H1 (cell line): ENCODE measurements at regions not wholly inside any gene's neighbourhood (a gene's known extent, or its start where the extent isn't known, plus 50 kb on each side); places are given as distances from the start of the nearest gene placed in this dataset.

ENCODE experiments used
- CTCF ChIA-PET: fragments of 300-600 bp; sonication (Branson Sonifier 250); formaldehyde crosslinking; loops from one replicate; lab custom pipeline; 2021; ENCODE audit not compliant: partially characterized antibody; lab: Charles Lee
- POLR2A ChIA-PET: fragments of 300-600 bp; sonication (Branson Sonifier 250); formaldehyde crosslinking; loops from one replicate; lab custom pipeline; 2021; ENCODE audit warnings: inconsistent platforms; ENCODE audit not compliant: partially characterized antibody; lab: Charles Lee
- DNase-seq, 2 experiments: peaks; one replicate each; pipeline versions ENCODE4 v3.0.0 to v3.0.0-alpha.2; 2010 to 2022; ENCODE audit warnings: low spot score in 2 of 2, low read depth in 1 of 2, mixed read lengths in 1 of 2
- FAIRE-seq: peaks from 2 replicates; lab custom pipeline; 2011; peaks lifted over from hg19 to GRCh38; lab: Jason Lieb, UNC
- H2AFZ ChIP-seq: 2 replicates; pipeline ENCODE4 v1.8.1; 2012; ENCODE audit warnings: low read length, inconsistent platforms
- H2AK5ac ChIP-seq: 2 replicates; pipeline ENCODE4 v1.6.1; 2013; ENCODE audit warnings: low read depth, low read length
- H2BK120ac ChIP-seq: replicated peaks from 2 replicates; pipeline ENCODE3; 2013; ENCODE audit warnings: low read depth, low read length, inconsistent platforms
- H2BK12ac ChIP-seq: 2 replicates; pipeline ENCODE4 v1.6.1; 2013; ENCODE audit warnings: low read depth, low read length
- H2BK15ac ChIP-seq: 2 replicates; pipeline ENCODE4 v1.6.1; 2013; ENCODE audit warnings: low read length
- H2BK20ac ChIP-seq: 2 replicates; pipeline ENCODE4 v1.6.1; 2013; ENCODE audit warnings: low read length
- H2BK5ac ChIP-seq: 2 replicates; pipeline ENCODE4 v1.6.1; 2013; ENCODE audit warnings: low read depth, low read length
- H3K14ac ChIP-seq: 2 replicates; pipeline ENCODE4 v1.6.1; 2013; ENCODE audit warnings: inconsistent platforms; ENCODE audit not compliant: insufficient read length
- H3K18ac ChIP-seq: 2 replicates; pipeline ENCODE4 v1.6.1; 2013; ENCODE audit warnings: low read length; ENCODE audit errors: extremely low read depth
- H3K23ac ChIP-seq: 2 replicates; pipeline ENCODE4 v1.6.1; 2013; ENCODE audit warnings: inconsistent platforms; ENCODE audit not compliant: insufficient read length
- H3K23me2 ChIP-seq: 2 replicates; pipeline ENCODE4 v1.6.1; 2013; ENCODE audit warnings: low read depth, low read length
- H3K27ac ChIP-seq: 2 replicates; pipeline ENCODE4 v1.6.1; 2011; ENCODE audit warnings: low read depth, low read length, inconsistent platforms
- H3K27me3 ChIP-seq, 4 experiments: replicated peaks in 1 of 4; 1 replicate in 1 of 4; 2 replicates in 3 of 4; pipeline versions ENCODE4 v1.6.1 to v1.8.1; 2011 to 2013; ENCODE audit warnings: low read length in 3 of 4, mild to moderate bottlenecking in 3 of 4, inconsistent platforms in 2 of 4, mixed read lengths in 2 of 4, moderate library complexity in 1 of 4; ENCODE audit not compliant: control insufficient read depth in 3 of 4, insufficient read depth in 3 of 4; ENCODE audit errors: extremely low read depth in 1 of 4
- H3K36me3 ChIP-seq, 4 experiments: 2 replicates each; pipeline versions ENCODE4 v1.6.1 to v1.8.1; 2011 to 2013; ENCODE audit warnings: mild to moderate bottlenecking in 4 of 4, low read length in 3 of 4, moderate library complexity in 2 of 4, control low read depth in 1 of 4, inconsistent platforms in 1 of 4; ENCODE audit not compliant: insufficient read depth in 4 of 4, control insufficient read depth in 2 of 4
- H3K4ac ChIP-seq: replicated peaks from 2 replicates; pipeline ENCODE3; 2013; ENCODE audit warnings: low read length, low read depth, mixed read lengths, inconsistent platforms; ENCODE audit not compliant: insufficient read length
- H3K4me1 ChIP-seq, 4 experiments: replicated peaks in 1 of 4; 1 replicate in 1 of 4; 2 replicates in 3 of 4; pipeline versions ENCODE4 v1.6.1 to v1.8.1; 2011 to 2013; ENCODE audit warnings: low read length in 3 of 4, inconsistent platforms in 2 of 4, mixed read lengths in 1 of 4; ENCODE audit not compliant: insufficient read depth in 4 of 4, control insufficient read depth in 3 of 4
- H3K4me2 ChIP-seq, 2 experiments: 2 replicates each; pipeline versions ENCODE4 v1.6.1 to v1.8.1; 2011 to 2013; ENCODE audit warnings: low read depth in 2 of 2, low read length in 2 of 2, control low read depth in 1 of 2, inconsistent platforms in 1 of 2, mild to moderate bottlenecking in 1 of 2; ENCODE audit not compliant: insufficient read depth in 1 of 2
- H3K4me3 ChIP-seq, 4 experiments: fragments of 200-600, 300-600 bp in 1 of 4; sonication (generic), shearing (Covaris generic), sonication (Bioruptor Twin) in 1 of 4; 2 replicates each; pipeline versions ENCODE4 v1.5.1 to v1.8.1; 2011 to 2016; ENCODE audit warnings: low read length in 4 of 4, low read depth in 3 of 4, control low read depth in 2 of 4, inconsistent platforms in 2 of 4, mild to moderate bottlenecking in 2 of 4, mixed read lengths in 1 of 4, moderate library complexity in 1 of 4; ENCODE audit not compliant: insufficient read depth in 2 of 4; ENCODE audit errors: extremely low read depth in 1 of 4
- H3K56ac ChIP-seq: replicated peaks from 2 replicates; pipeline ENCODE3; 2013; ENCODE audit warnings: low read depth, mild to moderate bottlenecking, mixed read lengths, low read length, inconsistent platforms; ENCODE audit not compliant: insufficient read length
- H3K79me1 ChIP-seq: 2 replicates; pipeline ENCODE4 v1.6.1; 2013; ENCODE audit warnings: low read depth, low read length, control low read depth
- H3K79me2 ChIP-seq, 2 experiments: 2 replicates each; pipeline versions ENCODE4 v1.6.1 to v1.8.1; 2012 to 2013; ENCODE audit warnings: low read length in 2 of 2, mild to moderate bottlenecking in 2 of 2, inconsistent platforms in 1 of 2; ENCODE audit not compliant: insufficient read depth in 2 of 2, control insufficient read depth in 1 of 2
- H3K9ac ChIP-seq, 4 experiments: replicated peaks in 1 of 4; 1 replicate in 1 of 4; 2 replicates in 3 of 4; pipeline versions ENCODE4 v1.6.1 to v1.8.1; 2011 to 2013; ENCODE audit warnings: low read depth in 3 of 4, low read length in 3 of 4, control low read depth in 2 of 4, mild to moderate bottlenecking in 2 of 4, moderate library complexity in 2 of 4, inconsistent platforms in 1 of 4; ENCODE audit errors: extremely low read depth in 1 of 4
- H3K9me3 ChIP-seq, 2 experiments: 2 replicates each; pipeline versions ENCODE4 v1.6.1 to v1.8.1; 2012 to 2013; ENCODE audit warnings: mild to moderate bottlenecking in 2 of 2, moderate library complexity in 2 of 2, control low read depth in 1 of 2, inconsistent platforms in 1 of 2, low read depth in 1 of 2, low read length in 1 of 2, mixed read lengths in 1 of 2; ENCODE audit not compliant: insufficient read depth in 2 of 2
- H4K20me1 ChIP-seq, 2 experiments: replicated peaks in 1 of 2; 2 replicates each; pipeline versions ENCODE3 to v1.8.1; 2011 to 2013; ENCODE audit warnings: inconsistent platforms in 2 of 2, low read length in 2 of 2, mild to moderate bottlenecking in 1 of 2; ENCODE audit not compliant: insufficient read depth in 2 of 2, control insufficient read depth in 1 of 2
- H4K5ac ChIP-seq: 2 replicates; pipeline ENCODE4 v1.6.1; 2013; ENCODE audit warnings: low read length, low read depth, mixed read lengths, inconsistent platforms; ENCODE audit not compliant: insufficient read length
- H4K8ac ChIP-seq: 2 replicates; pipeline ENCODE4 v1.8.0; 2013; ENCODE audit warnings: mild to moderate bottlenecking, moderate library complexity, low read length, inconsistent platforms; ENCODE audit not compliant: insufficient read depth; ENCODE audit errors: extremely low read depth
- H4K91ac ChIP-seq: replicated peaks from 2 replicates; pipeline ENCODE3; 2013; ENCODE audit warnings: low read length, mixed read lengths, inconsistent platforms; ENCODE audit not compliant: insufficient read length
- ASH2L ChIP-seq: fragments of 200-600, 300-600 bp; sonication (generic); IDR thresholded peaks from one replicate; pipeline ENCODE4 v1.7.1; 2017; ENCODE audit warnings: low read length
- ATF2 ChIP-seq: IDR thresholded peaks from 2 replicates; pipeline ENCODE4 v1.6.1; 2012; ENCODE audit warnings: low read length, inconsistent platforms
- BCL11A ChIP-seq, 2 experiments: IDR thresholded peaks; one replicate each; pipeline ENCODE4 v1.6.1; 2011; ENCODE audit warnings: low read depth in 2 of 2, low read length in 2 of 2, mild to moderate bottlenecking in 2 of 2
- CBX8 ChIP-seq: fragments of 300-800, 300-1000 bp; sonication (generic); IDR thresholded peaks from 2 replicates; pipeline ENCODE4 v1.7.1; 2016; ENCODE audit warnings: low read depth, low read length, borderline replicate concordance
- CHD1 ChIP-seq: IDR thresholded peaks from 2 replicates; pipeline ENCODE4 v1.6.1; 2012; ENCODE audit warnings: low read depth, low read length, improper control_type of control experiment
- NANOG ChIP-seq: IDR thresholded peaks from 2 replicates; pipeline ENCODE4 v1.6.1; 2011; ENCODE audit warnings: low read length, low read depth, mild to moderate bottlenecking, inconsistent platforms; ENCODE audit not compliant: insufficient read depth, poor library complexity, severe bottlenecking
- NRF1 ChIP-seq: IDR thresholded peaks from 2 replicates; pipeline ENCODE4 v1.6.1; 2011; ENCODE audit warnings: mild to moderate bottlenecking, low read depth, low read length, improper control_type of control experiment
- PHF8 ChIP-seq: fragments of 200-600 bp; sonication (generic); conservative IDR thresholded peaks from 2 replicates; pipeline ENCODE4 v1.7.1; 2012; ENCODE audit warnings: low read depth, mild to moderate bottlenecking, inconsistent platforms, low read length, moderate library complexity
- POLR2AphosphoS5 ChIP-seq: IDR thresholded peaks from 2 replicates; pipeline ENCODE4 v1.6.1; 2011; ENCODE audit warnings: low read depth, low read length
- RBBP5 ChIP-seq: IDR thresholded peaks from 2 replicates; pipeline ENCODE4 v1.7.1; 2012; ENCODE audit warnings: low read depth, mild to moderate bottlenecking, inconsistent platforms, low read length, moderate library complexity, borderline replicate concordance
- SAP30 ChIP-seq: fragments of 300-600 bp; sonication (generic); IDR thresholded peaks from 2 replicates; pipeline ENCODE4 v1.7.1; 2012; ENCODE audit warnings: low read length, moderate library complexity, mild to moderate bottlenecking, inconsistent platforms; ENCODE audit not compliant: insufficient read depth, insufficient replicate concordance
- SP2 ChIP-seq: IDR thresholded peaks from 2 replicates; pipeline ENCODE4 v1.6.1; 2012; ENCODE audit warnings: mild to moderate bottlenecking, low read length, inconsistent platforms
- TBP ChIP-seq: IDR thresholded peaks from 2 replicates; pipeline ENCODE4 v1.6.1; 2011; ENCODE audit warnings: low read depth, low read length, improper control_type of control experiment
- YY1 ChIP-seq: IDR thresholded peaks from 2 replicates; pipeline ENCODE4 v1.6.1; 2011; ENCODE audit warnings: low read depth, mild to moderate bottlenecking, low read length
- WGBS, 2 experiments: shearing (Covaris generic) in 1 of 2; methylation state at CpG; one replicate each; pipeline versions ENCODE4 v1.1.6 to v1.1.7; 2013 to 2015; ENCODE audit warnings: low lambda C conversion rate in 2 of 2, mixed read lengths in 2 of 2, inconsistent platforms in 1 of 2, low coverage in 1 of 2, missing lambda C conversion rate in 1 of 2; ENCODE audit not compliant: insufficient replicate concordance in 2 of 2, insufficient coverage in 1 of 2, insufficient read length in 1 of 2; ENCODE audit errors: extremely low coverage in 1 of 2, missing lambda C conversion rate in 1 of 2; 5-methylcytosine and 5-hydroxymethylcytosine counted together

GRCh38 chr10:93189944-93190343 is 116.3 kb downstream of the CYP26A1 start:
- Histone ChIP-seq H3K4me1 (peaks cover 0 to 3% (median 3%) of the 10 kb centered on the region in 4 experiments; a peak in 2 of 7 replicates), H3K36me3 (no peaks in the 10 kb centered on the region), H2AFZ (no peak overlapping the region; the same call in 1 of the 2 replicates), H3K27me3 (no peaks in the 10 kb centered on the region), H4K20me1 (no peaks in the 10 kb centered on the region), H2BK120ac (no peak overlapping the region), H3K18ac (no peak overlapping the region), H3K9ac (no peak overlapping the region), H2BK5ac (no peak overlapping the region), H3K4ac (no peak overlapping the region), H3K27ac (no peak overlapping the region), H3K4me3 (no peak overlapping the region), H3K23me2 (no peaks in the 10 kb centered on the region), H3K14ac (no peak overlapping the region), H4K5ac (no peak overlapping the region), H3K79me1 (no peaks in the 10 kb centered on the region), H2BK20ac (no peak overlapping the region), H3K23ac (no peak overlapping the region), H3K4me2 (no peak overlapping the region), H2BK12ac (no peak overlapping the region), H3K79me2 (no peaks in the 10 kb centered on the region), H3K9me3 (no peaks in the 10 kb centered on the region), H4K8ac (no peak overlapping the region), H2AK5ac (no peak overlapping the region), H3K56ac (no peak overlapping the region), H4K91ac (no peak overlapping the region), H2BK15ac (no peak overlapping the region)
- ChIA-PET POLR2A (no interaction called here), CTCF (interaction anchor here (1.3 kb wide), 1 partner anchor 63 kb away, joined by 4 read pairs; no protein-coding TSS in a partner anchor)
- DNase-seq = no peak
- WGBS, 2 experiments = 70% methylated on average over 3 of the region's 3 CpGs; no CpG with 5 or more reads in 1 of the 2 experiments
- no peak for FAIRE-seq
- no peak for TF ChIP-seq TBP
- TF ChIP-seq ASH2L = no peak
- TF ChIP-seq RBBP5 = no peak
- TF ChIP-seq YY1 = no peak
- no peak for TF ChIP-seq SP2
- TF ChIP-seq SAP30 = no peak
- no peak for TF ChIP-seq NRF1
- no peak for TF ChIP-seq NANOG
- no peak for TF ChIP-seq POLR2AphosphoS5
- TF ChIP-seq BCL11A (IDR thresholded peaks at IDR 0.05; ENCODE audit: low read depth in 2 of 2, low read length in 2 of 2) = no peak
- TF ChIP-seq ATF2 = no peak
- TF ChIP-seq CHD1 = no peak
- TF ChIP-seq CBX8 = no peak
- TF ChIP-seq PHF8 = no peak
